OCI-LY3 (cell line): ENCODE measurements at regions not wholly inside any gene's neighbourhood (a gene's known extent, or its start where the extent isn't known, plus 50 kb on each side); places are given as distances from the start of the nearest gene placed in this dataset.
"Not testable (repeated sequence)": the region's sequence is repeated elsewhere in the genome, so short reads cannot be mapped to it uniquely, and the experiment has no call there.

Experiments
- H2AFZ ChIP-seq: fragments of 200-600, 300-600 bp; shearing (Covaris generic); 2 replicates; pipeline ENCODE4 v1.6.0; 2014; ENCODE audit warnings: antibody characterized with exemption, low read depth, low read length
- H3K27ac ChIP-seq: fragments of 200-600, 300-600 bp; sonication (generic); 2 replicates; pipeline ENCODE4 v1.5.1; 2014; ENCODE audit warnings: mild to moderate bottlenecking, low read length, moderate library complexity, mixed read lengths
- H3K27me3 ChIP-seq: fragments of 200-600, 300-600 bp; sonication (generic); 2 replicates; pipeline ENCODE4 v1.6.1; 2014; ENCODE audit warnings: low read depth, low read length, mixed read lengths
- H3K36me3 ChIP-seq: fragments of 200-600, 300-600 bp; sonication (generic); replicated peaks from 2 replicates; pipeline ENCODE3; 2014; ENCODE audit warnings: low read depth, low read length, mixed read lengths
- H3K4me1 ChIP-seq: fragments of 300-600, 200-600 bp; sonication (generic); 2 replicates; pipeline ENCODE4 v1.6.1; 2014; ENCODE audit warnings: low read length, mixed read lengths
- H3K4me2 ChIP-seq: fragments of 200-600, 300-600 bp; sonication (generic); 2 replicates; pipeline ENCODE4 v1.6.1; 2014; ENCODE audit warnings: low read length, mixed read lengths
- H3K4me3 ChIP-seq: fragments of 300-600, 200-600 bp; sonication (generic); 2 replicates; pipeline ENCODE4 v1.5.1; 2014; ENCODE audit warnings: antibody characterized with exemption, mild to moderate bottlenecking, low read length, moderate library complexity
- H3K79me2 ChIP-seq: fragments of 300-600, 200-600 bp; shearing (Covaris generic); 2 replicates; pipeline ENCODE4 v1.6.1; 2014; ENCODE audit warnings: mild to moderate bottlenecking, low read length, mixed read lengths
- H3K9ac ChIP-seq: fragments of 300-600, 200-600 bp; shearing (Covaris generic); 2 replicates; pipeline ENCODE4 v1.6.0; 2014; ENCODE audit warnings: mild to moderate bottlenecking, low read length, moderate library complexity
- H3K9me3 ChIP-seq: fragments of 200-600, 300-600 bp; shearing (Covaris generic); 2 replicates; pipeline ENCODE4 v1.6.1; 2014; ENCODE audit warnings: low read length, mixed read lengths; ENCODE audit not compliant: insufficient read depth
- H4K20me1 ChIP-seq: fragments of 200-600, 300-600 bp; sonication (generic); 2 replicates; pipeline ENCODE4 v1.6.1; 2016; ENCODE audit warnings: low read length, mixed read lengths; ENCODE audit not compliant: insufficient read depth
- EZH2phosphoT487 ChIP-seq: fragments of 200-600 bp; shearing (Covaris generic); IDR thresholded peaks from 2 replicates; pipeline ENCODE4 v1.6.1; 2018; ENCODE audit warnings: antibody characterized with exemption, mixed run types, low read depth
- TF ChIP-seq, protein P1 (sequence below): fragments of 200-600, 300-600 bp; sonication (generic); IDR thresholded peaks from 2 replicates; pipeline ENCODE4 v1.5.1; 2014; ENCODE audit warnings: antibody characterized with exemption, low read length, low read depth

DNA sequence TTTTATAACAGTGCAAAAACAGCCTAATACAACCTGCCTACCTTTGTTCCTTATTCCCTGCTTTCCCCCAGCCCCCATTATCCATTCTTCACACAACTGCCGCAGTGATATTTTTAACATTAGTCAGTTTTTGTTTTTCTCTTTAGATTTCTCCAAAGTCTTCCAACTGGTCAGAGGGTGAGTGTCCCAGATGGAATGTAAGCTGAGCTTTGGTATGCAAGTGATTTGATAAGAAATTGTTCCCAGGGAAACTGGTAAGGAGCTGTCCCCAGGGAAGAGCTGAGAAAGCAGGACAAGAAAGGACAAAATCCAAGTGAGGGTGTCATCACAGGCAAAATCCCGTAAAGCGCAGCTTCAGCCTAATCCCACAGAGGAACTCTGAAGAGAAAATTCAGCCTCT, 475.5 kb upstream of the ADGRL3 start:
- Histone ChIP-seq H3K9ac (no peak overlapping the region), H3K27me3 (no peaks in the 10 kb centered on the region), H3K9me3 (no peaks in the 10 kb centered on the region), H3K4me1 (no peaks in the 10 kb centered on the region), H3K4me2 (no peak overlapping the region), H3K27ac (no peak overlapping the region), H4K20me1 (no peaks in the 10 kb centered on the region), H3K36me3 (no peaks in the 10 kb centered on the region), H2AFZ (no peak overlapping the region), H3K79me2 (no peaks in the 10 kb centered on the region), H3K4me3 (no peak overlapping the region)
- no peak for TF ChIP-seq EZH2phosphoT487
- TF ChIP-seq, protein P1, sequence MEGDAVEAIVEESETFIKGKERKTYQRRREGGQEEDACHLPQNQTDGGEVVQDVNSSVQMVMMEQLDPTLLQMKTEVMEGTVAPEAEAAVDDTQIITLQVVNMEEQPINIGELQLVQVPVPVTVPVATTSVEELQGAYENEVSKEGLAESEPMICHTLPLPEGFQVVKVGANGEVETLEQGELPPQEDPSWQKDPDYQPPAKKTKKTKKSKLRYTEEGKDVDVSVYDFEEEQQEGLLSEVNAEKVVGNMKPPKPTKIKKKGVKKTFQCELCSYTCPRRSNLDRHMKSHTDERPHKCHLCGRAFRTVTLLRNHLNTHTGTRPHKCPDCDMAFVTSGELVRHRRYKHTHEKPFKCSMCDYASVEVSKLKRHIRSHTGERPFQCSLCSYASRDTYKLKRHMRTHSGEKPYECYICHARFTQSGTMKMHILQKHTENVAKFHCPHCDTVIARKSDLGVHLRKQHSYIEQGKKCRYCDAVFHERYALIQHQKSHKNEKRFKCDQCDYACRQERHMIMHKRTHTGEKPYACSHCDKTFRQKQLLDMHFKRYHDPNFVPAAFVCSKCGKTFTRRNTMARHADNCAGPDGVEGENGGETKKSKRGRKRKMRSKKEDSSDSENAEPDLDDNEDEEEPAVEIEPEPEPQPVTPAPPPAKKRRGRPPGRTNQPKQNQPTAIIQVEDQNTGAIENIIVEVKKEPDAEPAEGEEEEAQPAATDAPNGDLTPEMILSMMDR: no peak

DNA sequence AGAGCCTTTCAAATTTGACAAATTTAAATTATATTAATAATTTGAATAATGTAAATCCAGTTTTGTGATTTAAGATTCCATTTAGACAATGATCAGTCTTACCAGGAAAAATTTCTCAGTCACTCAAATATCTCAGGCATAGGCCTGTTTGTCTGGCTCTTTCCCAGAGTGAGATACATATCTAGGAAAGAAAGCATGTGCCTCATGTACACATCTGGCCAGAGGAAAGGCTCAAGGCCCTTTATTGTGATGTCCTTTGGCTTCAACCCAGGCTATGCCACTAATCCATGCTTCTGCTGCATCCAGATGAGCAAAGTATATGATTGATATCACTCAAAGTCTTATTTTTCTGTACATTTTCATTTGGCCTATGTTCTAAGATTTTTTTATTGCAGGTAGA, 473.3 kb upstream of the ADGRL3 start:
- Histone ChIP-seq H3K4me1 (no peaks in the 10 kb centered on the region), H3K79me2 (no peaks in the 10 kb centered on the region), H3K27ac (no peak overlapping the region), H3K27me3 (no peaks in the 10 kb centered on the region), H3K36me3 (no peaks in the 10 kb centered on the region), H3K9ac (no peak overlapping the region), H3K4me3 (no peak overlapping the region), H3K9me3 (no peaks in the 10 kb centered on the region), H2AFZ (no peak overlapping the region), H4K20me1 (no peaks in the 10 kb centered on the region), H3K4me2 (no peak overlapping the region)
- TF ChIP-seq, protein P1: no peak
- TF ChIP-seq EZH2phosphoT487: no peak

DNA sequence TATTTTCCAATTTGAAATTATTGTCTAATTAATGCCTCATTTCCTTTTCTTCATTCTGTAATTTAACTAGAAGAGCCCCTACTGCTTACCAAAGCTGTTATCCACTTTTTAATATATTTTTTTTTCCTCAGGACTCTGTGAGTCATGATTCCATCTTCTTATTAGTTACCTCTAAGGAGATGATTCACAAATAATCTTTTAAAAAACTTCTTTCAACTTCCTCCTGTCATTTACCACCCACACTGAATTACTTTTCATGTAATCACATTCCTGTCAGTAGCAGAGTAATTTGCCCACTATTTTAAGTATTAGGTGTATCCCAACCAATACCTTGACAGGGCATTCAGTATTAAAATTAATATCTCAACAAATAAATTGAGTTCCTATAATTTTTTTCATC, 470.9 kb upstream of the ADGRL3 start:
- TF ChIP-seq, protein P1: no peak
- TF ChIP-seq EZH2phosphoT487: no peak
- Histone ChIP-seq H3K4me2 (no peak overlapping the region), H3K4me3 (no peak overlapping the region), H3K4me1 (no peaks in the 10 kb centered on the region), H2AFZ (no peak overlapping the region), H3K79me2 (no peaks in the 10 kb centered on the region), H3K36me3 (no peaks in the 10 kb centered on the region), H3K27ac (no peak overlapping the region), H3K27me3 (no peaks in the 10 kb centered on the region), H3K9ac (no peak overlapping the region), H4K20me1 (no peaks in the 10 kb centered on the region), H3K9me3 (no peaks in the 10 kb centered on the region)

DNA sequence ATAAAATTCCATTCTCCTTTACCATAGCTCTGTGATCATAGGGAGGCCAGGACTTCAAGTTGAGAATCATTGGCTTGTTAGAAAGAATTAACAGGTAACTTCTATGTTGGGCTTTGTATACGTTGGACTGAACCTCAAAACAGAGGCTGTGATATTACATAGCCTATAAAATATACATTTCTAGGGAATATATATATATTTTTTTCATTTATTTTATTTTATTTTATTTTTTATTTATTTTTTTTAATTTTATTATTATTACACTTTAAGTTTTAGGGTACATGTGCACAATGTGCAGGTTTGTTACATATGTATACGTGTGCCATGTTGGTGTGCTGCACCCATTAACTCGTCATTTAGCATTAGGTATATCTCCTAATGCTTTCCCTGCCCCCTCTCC, 470.4 kb upstream of the ADGRL3 start:
- not testable (repeated sequence) for H3K4me1 ChIP-seq, H3K36me3 ChIP-seq, H4K20me1 ChIP-seq, H3K9me3 ChIP-seq, H3K4me3 ChIP-seq, H3K4me2 ChIP-seq, H3K79me2 ChIP-seq, H3K27ac ChIP-seq, H3K9ac ChIP-seq, H3K27me3 ChIP-seq, H2AFZ ChIP-seq

DNA sequence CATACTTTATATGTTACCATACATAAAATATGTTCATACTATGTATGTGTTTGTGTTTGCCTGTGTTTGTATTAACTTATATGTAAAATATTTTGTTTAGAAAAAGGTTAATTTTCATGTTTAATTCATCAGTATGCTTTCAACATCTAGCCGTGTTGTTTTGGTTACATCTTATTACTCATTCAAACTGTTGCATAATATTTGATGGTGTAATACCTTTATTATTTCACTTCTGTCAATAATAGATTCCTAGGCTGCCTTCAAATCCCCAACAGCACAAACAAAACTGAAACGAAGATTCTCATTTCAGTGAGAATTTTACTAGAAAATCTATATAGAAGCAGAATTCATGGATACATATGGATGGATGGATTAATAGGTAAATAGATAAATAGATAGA, 462.3 kb upstream of the ADGRL3 start:
- Histone ChIP-seq H4K20me1 (no peaks in the 10 kb centered on the region), H3K9me3 (no peaks in the 10 kb centered on the region), H3K36me3 (no peaks in the 10 kb centered on the region), H3K4me2 (no peak overlapping the region), H3K4me1 (no peaks in the 10 kb centered on the region), H3K27me3 (no peaks in the 10 kb centered on the region), H3K9ac (no peak overlapping the region), H3K4me3 (no peak overlapping the region), H3K79me2 (no peaks in the 10 kb centered on the region), H3K27ac (no peak overlapping the region), H2AFZ (no peak overlapping the region)
- no peak for TF ChIP-seq EZH2phosphoT487
- TF ChIP-seq, protein P1: no peak
